Activated CD8-positive, alpha-beta T cell treated with anti-CD3 and anti-CD28 coated beads for 36 hours (primary cell): ENCODE measurements at regions not wholly inside any gene's neighbourhood (a gene's known extent, or its start where the extent isn't known, plus 50 kb on each side); places are given as distances from the start of the nearest gene placed in this dataset.
"Not testable (repeated sequence)": the region's sequence is repeated elsewhere in the genome, so short reads cannot be mapped to it uniquely, and the experiment has no call there.

Source experiments
- ATAC-seq: fragments of 200-7000 bp; cut with Tn5 transposase; one replicate; pipeline ENCODE4 v1.10.0; 2021; ENCODE audit warnings: mild to moderate bottlenecking, moderate library complexity
- CTCF ChIA-PET: fragments of 350-600 bp; sonication (Branson Sonifier 250); formaldehyde crosslinking; loops from one replicate; lab custom pipeline; 2021; ENCODE audit warnings: antibody characterized with exemption; lab: Charles Lee
- POLR2A ChIA-PET: fragments of 350-600 bp; sonication (Branson Sonifier 250); formaldehyde crosslinking; loops from one replicate; lab custom pipeline; 2021; ENCODE audit warnings: antibody characterized with exemption; lab: Charles Lee
- DNase-seq: peaks from one replicate; pipeline ENCODE4 v3.0.0-alpha.2; 2020
- H3K27ac Mint-ChIP-seq: one replicate; pipeline ENCODE4 v1.8.0; 2021; ENCODE audit warnings: mild to moderate bottlenecking, mixed read lengths
- H3K27me3 Mint-ChIP-seq: one replicate; pipeline ENCODE4 v1.8.0; 2021; ENCODE audit warnings: mixed read lengths
- H3K36me3 Mint-ChIP-seq: one replicate; pipeline ENCODE4 v1.8.0; 2021; ENCODE audit warnings: low read depth, mixed read lengths
- H3K4me1 Mint-ChIP-seq: one replicate; pipeline ENCODE4 v1.8.0; 2021; ENCODE audit warnings: low read depth, mixed read lengths
- H3K4me3 Mint-ChIP-seq: one replicate; pipeline ENCODE4 v1.8.0; 2021; ENCODE audit warnings: mild to moderate bottlenecking, moderate library complexity, mixed read lengths
- H3K9me3 Mint-ChIP-seq: one replicate; pipeline ENCODE4 v1.8.0; 2021; ENCODE audit warnings: mixed read lengths
- intact Hi-C: fragments of 100-400 bp; cut with micrococcal nuclease; formaldehyde crosslinking; loops from one replicate; pipeline ENCODE4 v1.10.0; 2022
- TF ChIP-seq, protein P1 (sequence below): fragments of 200-600 bp; IDR thresholded peaks from one replicate; pipeline ENCODE4 v1.8.0; 2022; ENCODE audit warnings: antibody characterized with exemption, mild to moderate bottlenecking

DNA sequence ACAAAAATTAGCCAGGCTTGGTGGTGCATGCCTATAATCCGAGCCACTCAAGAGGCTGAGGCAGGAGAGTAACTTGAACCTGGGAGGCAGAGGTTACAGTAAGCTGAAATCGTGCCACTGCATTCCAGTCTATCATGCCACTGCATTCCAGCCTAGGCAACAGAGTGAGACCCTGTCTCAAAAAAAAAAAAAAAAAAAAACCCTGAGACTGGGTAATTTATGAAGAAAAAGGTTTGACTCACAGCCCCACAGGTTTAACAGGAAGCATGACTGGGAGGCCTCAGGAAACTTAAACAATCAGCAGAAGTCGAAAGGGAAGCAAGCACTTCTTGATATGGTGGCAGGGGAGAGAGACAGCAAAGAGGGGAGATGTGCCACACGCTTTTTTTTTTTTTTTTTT is 123.2 kb downstream of the GXYLT1 start:
- no peak overlapping the region for H3K4me3 Mint-ChIP-seq
- CTCF ChIA-PET: interaction anchor here (1.0 kb wide), 1 partner anchor 9 kb away, joined by 3 read pairs; no protein-coding TSS in a partner anchor
- no peaks in the 10 kb centered on the region for H3K9me3 Mint-ChIP-seq
- TF ChIP-seq, protein P1, sequence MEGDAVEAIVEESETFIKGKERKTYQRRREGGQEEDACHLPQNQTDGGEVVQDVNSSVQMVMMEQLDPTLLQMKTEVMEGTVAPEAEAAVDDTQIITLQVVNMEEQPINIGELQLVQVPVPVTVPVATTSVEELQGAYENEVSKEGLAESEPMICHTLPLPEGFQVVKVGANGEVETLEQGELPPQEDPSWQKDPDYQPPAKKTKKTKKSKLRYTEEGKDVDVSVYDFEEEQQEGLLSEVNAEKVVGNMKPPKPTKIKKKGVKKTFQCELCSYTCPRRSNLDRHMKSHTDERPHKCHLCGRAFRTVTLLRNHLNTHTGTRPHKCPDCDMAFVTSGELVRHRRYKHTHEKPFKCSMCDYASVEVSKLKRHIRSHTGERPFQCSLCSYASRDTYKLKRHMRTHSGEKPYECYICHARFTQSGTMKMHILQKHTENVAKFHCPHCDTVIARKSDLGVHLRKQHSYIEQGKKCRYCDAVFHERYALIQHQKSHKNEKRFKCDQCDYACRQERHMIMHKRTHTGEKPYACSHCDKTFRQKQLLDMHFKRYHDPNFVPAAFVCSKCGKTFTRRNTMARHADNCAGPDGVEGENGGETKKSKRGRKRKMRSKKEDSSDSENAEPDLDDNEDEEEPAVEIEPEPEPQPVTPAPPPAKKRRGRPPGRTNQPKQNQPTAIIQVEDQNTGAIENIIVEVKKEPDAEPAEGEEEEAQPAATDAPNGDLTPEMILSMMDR: no peak
- no peak overlapping the region for H3K27ac Mint-ChIP-seq
- H3K36me3 Mint-ChIP-seq: no peaks in the 10 kb centered on the region
- peaks cover 8% of the 10 kb centered on the region for H3K4me1 Mint-ChIP-seq
- no peak for DNase-seq
- H3K27me3 Mint-ChIP-seq: peaks cover 12% of the 10 kb centered on the region
- ATAC-seq: no peak
- POLR2A ChIA-PET: no interaction called here
- intact Hi-C loops: loop anchor here (10.0 kb wide), 2 partner anchors 747 to 1087 kb away; no protein-coding TSS in a partner anchor

DNA sequence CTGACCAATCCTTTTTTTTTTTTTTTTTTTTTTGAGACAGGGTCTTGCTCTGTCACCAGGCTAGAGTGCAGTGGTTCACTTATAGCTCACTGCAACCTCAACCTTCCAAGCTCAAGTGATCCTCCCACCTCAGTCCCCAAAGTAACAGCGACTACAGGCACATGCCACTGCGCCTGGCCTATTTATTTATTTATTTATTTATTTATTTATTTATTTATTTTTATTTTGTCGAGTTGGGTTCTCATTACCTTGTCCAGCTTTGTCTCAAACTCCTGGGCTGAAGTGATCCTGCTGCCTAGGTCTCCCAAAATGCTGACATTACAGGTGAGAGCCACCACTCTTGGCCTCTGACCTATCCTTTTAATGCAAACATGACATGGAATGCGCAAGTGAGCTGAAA is 124.4 kb downstream of the GXYLT1 start:
- intact Hi-C loops: loop anchor here (10.0 kb wide), 2 partner anchors 745 to 1085 kb away; no protein-coding TSS in a partner anchor
- ChIA-PET POLR2A (no interaction called here), CTCF (no interaction called here)
- Mint-ChIP-seq H3K4me1 (peaks cover 8% of the 10 kb centered on the region), H3K4me3 (no peak overlapping the region), H3K27me3 (peaks cover 13% of the 10 kb centered on the region), H3K36me3 (no peaks in the 10 kb centered on the region), H3K9me3 (no peaks in the 10 kb centered on the region), H3K27ac (no peak overlapping the region)
- ATAC-seq (no peak), DNase-seq (no peak)
- TF ChIP-seq, protein P1: no peak

DNA sequence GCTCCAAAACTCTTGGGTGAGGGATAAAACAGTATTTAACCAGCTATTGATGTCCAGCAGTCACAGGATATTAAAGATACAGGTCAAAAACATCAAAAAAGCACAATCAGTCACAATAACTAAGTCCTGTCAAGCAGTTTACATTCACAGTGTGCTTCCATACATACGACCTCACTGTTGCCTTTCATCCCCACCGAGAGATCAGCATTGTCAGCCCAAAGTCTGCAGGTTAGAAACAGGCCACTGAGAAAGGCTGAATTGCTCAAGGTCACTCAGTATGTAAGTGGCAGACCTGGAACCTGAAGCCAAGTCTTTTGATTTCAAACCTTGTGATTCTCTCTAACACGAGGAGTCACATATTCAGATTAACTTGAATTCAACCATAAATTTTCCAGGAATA is 124.9 kb downstream of the GXYLT1 start:
- H3K4me1 Mint-ChIP-seq: peaks cover 8% of the 10 kb centered on the region
- DNase-seq (no peak), ATAC-seq (no peak)
- TF ChIP-seq, protein P1: no peak
- peaks cover 13% of the 10 kb centered on the region for H3K27me3 Mint-ChIP-seq
- intact Hi-C loops: loop anchor here (10.0 kb wide), 2 partner anchors 745 to 1085 kb away; no protein-coding TSS in a partner anchor
- ChIA-PET POLR2A (no interaction called here), CTCF (no interaction called here)
- no peak overlapping the region for H3K27ac Mint-ChIP-seq
- H3K36me3 Mint-ChIP-seq: no peaks in the 10 kb centered on the region
- no peak overlapping the region for H3K4me3 Mint-ChIP-seq
- no peaks in the 10 kb centered on the region for H3K9me3 Mint-ChIP-seq

DNA sequence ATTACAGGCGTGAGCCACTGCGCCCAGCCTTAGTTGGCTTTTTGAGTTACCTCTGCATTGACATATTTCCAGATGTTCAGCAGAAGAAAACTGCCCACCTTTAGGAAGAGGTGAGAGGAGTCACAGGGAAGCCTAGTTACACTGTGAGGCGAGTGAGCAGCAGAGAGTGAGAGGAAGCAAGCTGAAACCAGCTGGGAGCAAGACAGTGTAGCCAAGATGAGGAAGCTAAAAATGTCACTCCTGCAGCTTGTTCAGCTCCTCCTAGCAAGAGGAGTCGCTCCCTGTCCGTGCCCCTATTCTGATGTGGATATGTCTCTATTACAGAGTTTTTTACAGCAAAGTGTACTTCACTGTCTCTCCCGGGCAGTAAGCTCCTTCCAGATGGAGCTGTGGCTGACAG is 127.6 kb downstream of the GXYLT1 start:
- peaks cover 2% of the 10 kb centered on the region for H3K27me3 Mint-ChIP-seq
- DNase-seq: no peak

DNA sequence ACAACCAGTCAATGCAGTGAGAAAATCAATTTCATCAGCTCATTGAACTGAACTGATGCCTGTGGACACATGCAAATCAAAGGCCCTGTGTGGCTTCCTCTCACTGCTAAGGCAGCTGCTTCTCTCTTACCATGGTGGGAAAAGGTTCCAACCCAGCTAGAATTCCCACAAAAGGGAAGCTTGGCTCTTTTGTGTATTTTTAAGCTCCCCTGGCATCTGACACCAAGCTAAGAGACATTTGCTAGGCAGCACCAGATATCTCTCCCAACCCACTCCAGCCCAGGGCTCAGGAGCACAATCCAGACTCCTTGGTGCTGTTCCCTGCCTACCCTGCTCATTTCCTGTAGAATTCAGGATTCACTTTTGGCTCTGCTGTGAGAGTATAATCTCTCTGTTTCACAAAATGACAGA is 129.6 kb downstream of the GXYLT1 start:
- CTCF ChIA-PET: interaction anchor here (1.3 to 3.8 kb wide), 2 partner anchors 10 to 1069 kb away, joined by 3 to 38 read pairs; no protein-coding TSS in a partner anchor
- intact Hi-C loops: no loop called here
- Mint-ChIP-seq H3K27me3 (peaks cover 2% of the 10 kb centered on the region), H3K27ac (no peak overlapping the region), H3K9me3 (no peaks in the 10 kb centered on the region), H3K4me1 (no peaks in the 10 kb centered on the region), H3K4me3 (no peak overlapping the region), H3K36me3 (no peaks in the 10 kb centered on the region)
- TF ChIP-seq, protein P1: no peak
- ATAC-seq: no peak
- POLR2A ChIA-PET: no interaction called here
- no peak for DNase-seq

More for the DNA sequence above, 127.6 kb downstream of the GXYLT1 start:
- Mint-ChIP-seq H3K9me3 (no peaks in the 10 kb centered on the region), H3K4me3 (no peak overlapping the region), H3K36me3 (no peaks in the 10 kb centered on the region), H3K4me1 (no peaks in the 10 kb centered on the region), H3K27ac (no peak overlapping the region)
- CTCF ChIA-PET: no interaction called here
- TF ChIP-seq, protein P1: no peak
- intact Hi-C loops: no loop called here
- no peak for ATAC-seq
- POLR2A ChIA-PET: interaction anchor here (0.6 kb wide), 1 partner anchor 30 kb away, joined by 4 read pairs; no protein-coding TSS in a partner anchor

DNA sequence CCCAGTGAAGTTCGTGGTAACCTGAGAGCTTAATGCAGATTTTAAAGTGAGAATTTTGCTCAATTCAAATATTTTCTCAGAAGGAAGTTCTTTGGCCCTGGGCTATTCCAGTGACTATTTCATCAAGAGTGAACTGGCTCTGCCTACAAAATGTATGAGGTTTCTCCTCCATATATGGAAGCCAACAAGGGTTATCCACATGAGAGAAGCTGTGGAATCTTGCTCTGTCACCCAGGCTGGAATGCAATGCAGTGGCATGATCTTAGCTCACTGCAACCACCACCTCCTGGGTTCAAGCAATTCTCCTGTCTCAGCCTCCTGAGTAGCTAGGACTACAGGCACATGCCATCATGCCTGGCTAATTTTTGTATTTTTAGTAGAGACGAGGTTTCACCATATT is 132.2 kb downstream of the GXYLT1 start:
- H3K4me1 Mint-ChIP-seq, POLR2A ChIA-PET, DNase-seq, H3K36me3 Mint-ChIP-seq, intact Hi-C loops, H3K4me3 Mint-ChIP-seq, ATAC-seq, H3K27me3 Mint-ChIP-seq, H3K27ac Mint-ChIP-seq, H3K9me3 Mint-ChIP-seq: not testable (repeated sequence)
- CTCF ChIA-PET: interaction anchor here (0.9 to 3.8 kb wide), 2 partner anchors 12 to 1066 kb away, joined by 3 to 38 read pairs; no protein-coding TSS in a partner anchor
